Calu3 (cell line): ENCODE measurements at regions not wholly inside any gene's neighbourhood (a gene's known extent, or its start where the extent isn't known, plus 50 kb on each side); places are given as distances from the start of the nearest gene placed in this dataset.

Source experiments
- BruUV-seq: library from RNA; stranded (reverse); fragments of 400-500 nt; replicated peaks from 2 replicates; lab custom pipeline; 2021; lab: Mats Ljungman, UMichigan
- CTCF ChIA-PET: fragments of 300-600 bp; sonication (Branson Sonifier 250); formaldehyde crosslinking; loops from one replicate; lab custom pipeline; 2022; ENCODE audit warnings: antibody characterized with exemption; lab: Charles Lee
- DNase-seq: peaks from one replicate; pipeline ENCODE4 v3.0.0; 2022
- H3K27ac Mint-ChIP-seq: one replicate; pipeline ENCODE4 v1.8.0; 2022; ENCODE audit warnings: mixed read lengths; ENCODE audit not compliant: unreplicated experiment
- H3K27me3 Mint-ChIP-seq: one replicate; pipeline ENCODE4 v1.8.0; 2022; ENCODE audit warnings: mixed read lengths; ENCODE audit not compliant: unreplicated experiment
- H3K36me3 Mint-ChIP-seq: one replicate; pipeline ENCODE4 v1.8.0; 2022; ENCODE audit warnings: mild to moderate bottlenecking, moderate library complexity, mixed read lengths; ENCODE audit not compliant: insufficient read depth, unreplicated experiment
- H3K4me1 Mint-ChIP-seq: one replicate; pipeline ENCODE4 v1.8.0; 2022; ENCODE audit warnings: mild to moderate bottlenecking, low read depth, mixed read lengths; ENCODE audit not compliant: unreplicated experiment
- H3K4me3 Mint-ChIP-seq: one replicate; pipeline ENCODE4 v1.8.0; 2022; ENCODE audit warnings: mild to moderate bottlenecking, low read depth, moderate library complexity, mixed read lengths; ENCODE audit not compliant: unreplicated experiment
- H3K9me3 Mint-ChIP-seq: one replicate; pipeline ENCODE4 v1.8.0; 2022; ENCODE audit warnings: low read depth, mixed read lengths; ENCODE audit not compliant: unreplicated experiment
- CTCF ChIP-seq: fragments of 200-600 bp; IDR thresholded peaks from one replicate; pipeline ENCODE4 v1.8.0; 2022; ENCODE audit warnings: antibody characterized with exemption; ENCODE audit not compliant: unreplicated experiment
- intact Hi-C: fragments of 100-400 bp; cut with micrococcal nuclease; formaldehyde crosslinking; loops from one replicate; pipeline ENCODE4 v1.10.0; 2022; ENCODE audit not compliant: unreplicated experiment

- H3K36me3 Mint-ChIP-seq, result no peaks in the 10 kb centered on the region
- no peak for DNase-seq
- intact Hi-C loops, result no loop called here
- H3K27me3 Mint-ChIP-seq, result no peaks in the 10 kb centered on the region
- no peak overlapping the region for H3K27ac Mint-ChIP-seq
- TF ChIP-seq CTCF, result no peak
- H3K4me1 Mint-ChIP-seq, result no peaks in the 10 kb centered on the region
- BruUV-seq, result no TSS peak
- CTCF ChIA-PET, result no interaction called here
- H3K4me3 Mint-ChIP-seq, result no peak overlapping the region
- H3K9me3 Mint-ChIP-seq, result no peaks in the 10 kb centered on the region
Measured at GRCh38 chr1:214939180-214939579, 143.4 kb upstream of the KCNK2 start.

- Mint-ChIP-seq H3K9me3 (no peaks in the 10 kb centered on the region), H3K27ac (no peak overlapping the region), H3K36me3 (no peaks in the 10 kb centered on the region), H3K4me3 (no peak overlapping the region), H3K27me3 (no peaks in the 10 kb centered on the region), H3K4me1 (no peaks in the 10 kb centered on the region)
- intact Hi-C loops, result no loop called here
- DNase-seq, result no peak
- no TSS peak for BruUV-seq
- TF ChIP-seq CTCF, result no peak
- CTCF ChIA-PET, result interaction anchor here (0.6 kb wide), 1 partner anchor 1099 kb away, joined by 3 read pairs; no protein-coding TSS in a partner anchor
Measured at GRCh38 chr1:214941061-214941460, 141.5 kb upstream of the KCNK2 start.

GRCh38 chr1:214943054-214943453 lies 139.5 kb upstream of the KCNK2 start:
- intact Hi-C loops, result no loop called here
- no TSS peak for BruUV-seq
- CTCF ChIA-PET, result interaction anchor here (0.6 kb wide), 1 partner anchor 33 kb away, joined by 5 read pairs; no protein-coding TSS in a partner anchor

GRCh38 chr1:214946615-214947014 lies 135.9 kb upstream of the KCNK2 start:
- Mint-ChIP-seq H3K9me3 (no peaks in the 10 kb centered on the region), H3K27ac (no peak overlapping the region), H3K27me3 (no peaks in the 10 kb centered on the region), H3K36me3 (no peaks in the 10 kb centered on the region), H3K4me1 (peaks cover 10% of the 10 kb centered on the region), H3K4me3 (no peak overlapping the region)
- no peak for TF ChIP-seq CTCF
- BruUV-seq, result no TSS peak
- CTCF ChIA-PET, result no interaction called here
- no peak for DNase-seq
- intact Hi-C loops, result no loop called here

More at GRCh38 chr1:214943054-214943453, 139.5 kb upstream of the KCNK2 start:
- Mint-ChIP-seq H3K9me3 (no peaks in the 10 kb centered on the region), H3K27ac (no peak overlapping the region), H3K27me3 (no peaks in the 10 kb centered on the region), H3K4me1 (peaks cover 7% of the 10 kb centered on the region), H3K4me3 (no peak overlapping the region), H3K36me3 (no peaks in the 10 kb centered on the region)
- DNase-seq, result no peak
- no peak for TF ChIP-seq CTCF
